HG03103 (cell line): ENCODE measurements at regions not wholly inside any gene's neighbourhood (a gene's known extent, or its start where the extent isn't known, plus 50 kb on each side); places are given as distances from the start of the nearest gene placed in this dataset.
"Not testable (repeated sequence)": the region's sequence is repeated elsewhere in the genome, so short reads cannot be mapped to it uniquely, and the experiment has no call there.

Source experiments
- ATAC-seq: cut with Tn5 transposase; IDR thresholded peaks from one replicate; pipeline ENCODE4 v1.9.1; 2021; ENCODE audit warnings: low read depth; ENCODE audit not compliant: unreplicated experiment

DNA sequence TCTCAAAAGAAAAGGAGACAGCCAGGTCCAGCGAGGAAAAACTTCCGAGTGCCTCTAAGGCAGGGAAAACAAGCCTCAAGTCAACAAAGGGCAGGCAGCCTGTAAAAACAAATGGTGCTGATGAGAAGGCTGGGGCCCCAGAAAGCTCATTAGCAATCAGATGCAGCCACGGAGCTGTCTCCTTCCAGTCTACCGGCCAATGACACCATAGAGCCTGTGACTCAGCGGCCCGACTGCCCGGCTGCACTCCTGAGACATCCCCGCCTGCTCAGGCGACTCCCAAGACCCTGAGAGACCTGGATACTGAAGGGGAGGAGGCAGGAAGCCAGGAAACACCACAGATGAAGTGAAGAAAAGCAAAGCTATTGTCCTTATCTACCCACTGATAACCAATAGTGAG, 120.1 kb upstream of the HDDC2 start:
- ATAC-seq: no peak

DNA sequence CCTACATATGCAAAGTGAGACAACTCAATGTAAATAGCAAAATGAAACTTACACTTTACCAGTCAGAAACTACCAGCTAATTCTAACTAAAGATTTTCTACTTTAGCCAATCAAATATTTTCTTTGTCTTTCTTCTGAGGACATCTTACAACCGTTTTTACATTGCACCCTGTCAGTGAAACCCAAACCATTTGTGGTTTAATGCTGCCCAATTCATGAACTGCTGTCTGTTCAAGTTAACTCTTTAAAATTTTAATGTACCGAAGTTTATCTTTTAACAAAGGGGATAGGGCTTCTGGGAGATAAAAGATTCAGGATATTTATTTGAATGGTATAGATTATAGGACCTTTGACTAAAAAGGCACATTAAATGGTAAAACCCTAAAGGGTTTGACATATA, 121.3 kb upstream of the HDDC2 start:
- no peak for ATAC-seq

- ATAC-seq: no peak
These were observed 130.2 kb upstream of the HDDC2 start for GRCh38 chr6:125431971-125432370.

DNA sequence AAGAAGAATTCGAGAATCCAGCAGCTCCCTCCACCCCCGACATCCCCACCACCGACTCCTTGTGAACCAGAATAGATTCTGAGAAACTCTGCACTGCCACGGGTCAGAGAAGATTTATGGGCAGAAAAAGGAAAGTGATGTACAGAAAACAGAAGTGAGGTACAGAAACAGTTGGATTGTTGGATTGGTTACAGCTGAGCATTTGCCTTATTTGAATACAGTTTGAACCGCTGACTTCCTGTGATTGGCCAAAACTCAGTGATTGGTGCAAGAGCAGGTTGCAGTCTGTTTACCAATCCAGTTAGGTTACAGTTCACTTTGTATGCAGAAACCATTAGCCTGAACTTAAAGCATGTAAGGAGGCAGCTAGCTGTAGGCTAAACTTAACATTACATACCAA, 131.2 kb upstream of the HDDC2 start:
- peak; percentile 71 for ATAC-seq

- ATAC-seq: no peak
These were observed 133.0 kb upstream of the HDDC2 start for GRCh38 chr6:125434760-125435159.

- ATAC-seq: no peak
These were observed 137.7 kb upstream of the HDDC2 start for GRCh38 chr6:125439512-125439911.

DNA sequence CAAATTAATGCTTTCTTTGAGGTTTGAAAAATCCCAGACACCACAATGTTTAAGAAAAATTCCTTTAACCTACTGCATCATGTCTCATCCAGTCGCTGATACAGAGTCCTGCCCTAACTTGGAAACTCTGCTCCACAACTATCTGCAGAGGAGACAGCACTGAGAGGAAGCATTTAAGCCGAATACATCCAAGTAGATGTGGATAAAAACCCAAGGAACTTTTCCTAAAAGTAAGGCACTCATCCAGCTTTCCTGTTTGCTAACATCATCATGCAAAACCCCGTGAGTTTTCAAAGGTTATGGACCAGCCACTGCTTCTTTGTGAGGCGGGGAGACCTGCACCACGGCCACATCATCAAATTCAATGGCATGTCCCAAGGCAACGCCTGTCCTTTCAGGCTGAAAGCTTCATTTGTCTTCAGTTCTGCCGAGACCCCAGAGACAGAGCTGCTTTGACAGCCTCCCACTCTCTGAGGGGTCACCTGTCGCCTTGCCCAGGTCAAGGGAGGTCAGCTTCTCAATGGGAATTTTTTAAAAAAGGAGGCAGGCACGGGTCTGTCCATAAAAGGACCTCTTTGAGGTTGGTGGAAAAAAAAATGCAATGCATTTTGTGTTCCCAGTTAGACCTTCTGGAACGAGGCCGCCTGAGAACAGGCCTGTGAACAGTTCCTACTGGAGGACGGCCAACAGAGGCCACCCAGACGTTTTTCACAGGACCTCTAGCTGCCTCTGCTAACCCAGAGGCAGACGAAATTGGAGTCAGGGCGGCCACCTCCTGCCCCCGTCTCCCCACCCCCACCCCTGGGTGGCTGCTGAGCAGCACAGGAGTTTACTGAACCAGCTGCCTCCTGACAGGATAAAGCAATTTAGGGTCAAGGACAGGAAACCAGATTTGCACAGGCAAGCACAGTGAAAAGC, 142.5 kb upstream of the HDDC2 start:
- ATAC-seq: no peak

- no peak for ATAC-seq
These were observed 143.3 kb upstream of the HDDC2 start for GRCh38 chr6:125445054-125445453.

DNA sequence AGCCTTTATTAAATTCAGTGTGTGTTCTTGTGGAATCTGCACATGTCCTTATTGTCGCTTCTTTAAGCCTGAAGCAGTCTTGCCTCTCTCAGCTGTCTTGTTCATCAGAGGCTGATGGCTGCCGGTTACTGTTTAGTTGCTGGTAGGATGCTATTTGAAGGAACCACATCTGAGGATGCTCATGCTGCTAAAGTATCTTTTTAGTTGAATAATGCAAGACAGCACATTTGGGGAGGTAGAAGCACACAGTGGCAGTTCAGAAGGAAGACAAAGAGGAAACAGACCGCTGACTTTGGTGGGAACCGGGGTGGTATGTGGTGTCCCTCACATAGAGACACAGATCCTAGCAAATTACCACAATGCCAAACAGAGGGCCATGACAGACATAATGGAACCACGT, 144.2 kb upstream of the HDDC2 start:
- ATAC-seq: no peak

GRCh38 chr6:125451750-125452149, 150.0 kb upstream of the HDDC2 start:
- no peak for ATAC-seq

DNA sequence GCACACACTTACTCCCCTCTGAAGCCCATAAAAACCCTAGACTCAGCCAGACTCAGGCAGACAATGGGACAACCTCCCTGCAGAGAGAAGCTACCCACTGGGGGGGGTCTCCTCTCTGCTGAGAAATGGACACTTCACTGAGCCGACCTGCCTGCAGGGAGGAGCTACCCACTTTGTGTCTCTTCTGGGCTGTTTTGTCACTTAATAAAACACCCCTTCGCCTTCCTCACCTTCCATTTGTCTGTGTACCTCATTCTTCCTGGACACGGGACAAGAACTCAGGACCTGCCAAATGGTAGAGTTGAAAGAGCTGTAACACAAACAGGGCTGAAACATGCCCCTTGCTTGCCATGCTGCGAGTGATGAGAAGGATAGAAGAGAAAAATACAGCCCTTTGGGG, 151.7 kb upstream of the HDDC2 start:
- ATAC-seq: no peak

DNA sequence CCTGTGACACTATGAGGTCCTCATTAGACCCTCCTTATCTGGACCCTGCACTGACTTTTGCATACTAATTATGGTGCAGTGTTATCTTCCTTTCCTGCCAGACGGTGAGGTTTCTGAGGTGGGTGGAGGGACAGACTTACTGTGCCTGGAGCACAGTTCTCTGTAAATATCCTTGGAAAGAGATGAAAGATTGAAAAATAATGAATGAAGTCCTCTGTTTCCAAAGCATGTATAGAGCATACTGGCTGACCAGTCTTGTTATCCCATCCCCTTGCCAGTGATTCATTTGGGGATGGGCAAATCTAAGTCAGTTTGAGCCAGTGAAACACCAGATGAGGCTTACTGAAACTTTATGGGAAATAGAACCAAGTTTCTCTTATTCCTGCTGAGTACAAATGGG, 152.6 kb upstream of the HDDC2 start:
- no peak for ATAC-seq

DNA sequence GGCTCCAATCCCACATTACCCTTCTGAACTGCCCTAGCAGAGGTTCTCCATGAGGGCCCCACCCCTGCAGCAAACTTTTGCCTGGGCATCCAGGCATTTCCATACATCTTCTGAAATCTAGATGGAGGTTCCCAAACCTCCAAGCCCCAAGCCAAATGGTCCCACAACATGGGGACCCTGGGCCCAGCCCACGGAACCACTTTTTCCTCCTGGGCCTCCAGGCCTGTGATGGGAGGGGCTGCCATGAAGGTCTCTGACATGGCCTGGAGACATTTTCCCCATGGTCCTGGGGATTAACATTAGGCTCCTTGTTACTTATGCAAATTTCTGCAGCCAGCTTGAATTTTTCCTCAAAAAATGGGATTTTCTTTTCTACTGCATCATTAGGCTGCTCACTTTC, 156.7 kb upstream of the HDDC2 start:
- ATAC-seq: not testable (repeated sequence)

- ATAC-seq: not testable (repeated sequence)
These were observed 163.6 kb upstream of the HDDC2 start for GRCh38 chr6:125465332-125465731.

- no peak for ATAC-seq
These were observed 168.1 kb upstream of the HDDC2 start for GRCh38 chr6:125469915-125470314.

GRCh38 chr6:125471667-125472066, 169.9 kb upstream of the HDDC2 start:
- no peak for ATAC-seq

- ATAC-seq: no peak
These were observed 172.3 kb upstream of the HDDC2 start for GRCh38 chr6:125474061-125474460.

DNA sequence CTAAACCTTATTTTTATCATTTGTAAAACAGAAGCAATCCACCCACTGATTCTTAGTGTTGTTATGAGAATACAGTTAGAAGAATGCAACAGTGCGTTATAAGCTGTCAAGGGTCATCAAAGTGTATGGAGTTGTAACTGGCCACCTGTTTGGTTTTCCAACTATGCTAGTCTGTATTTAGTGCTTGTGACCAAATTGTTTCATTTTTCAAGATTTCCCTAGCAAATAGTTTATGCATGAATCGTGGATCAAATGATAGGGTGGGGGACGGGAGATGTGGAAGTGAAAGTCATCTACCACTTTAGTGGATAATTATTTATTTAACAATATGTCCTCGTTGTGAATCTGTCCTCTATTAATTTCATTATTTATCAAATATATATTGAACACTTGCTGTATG, 175.4 kb upstream of the HDDC2 start:
- no peak for ATAC-seq

DNA sequence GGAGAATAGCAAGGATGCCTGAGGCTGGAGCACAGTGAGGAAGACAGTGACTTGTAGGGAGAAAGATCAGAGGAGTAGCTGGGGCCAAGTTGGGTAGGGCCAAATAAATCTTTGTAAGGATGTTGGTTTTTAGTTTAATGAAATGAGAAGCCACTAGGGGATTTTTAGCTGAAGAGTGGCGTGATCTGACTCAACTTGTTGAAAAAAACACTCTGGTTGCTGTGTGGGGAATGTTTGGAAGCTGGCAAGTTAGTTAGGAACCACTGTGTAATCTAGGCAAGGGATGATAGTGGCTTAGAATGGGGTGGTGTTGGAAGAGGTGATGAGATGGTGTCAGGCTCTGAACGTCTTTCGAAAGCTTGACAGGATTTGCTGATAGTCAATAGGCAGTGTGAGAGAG, 176.1 kb upstream of the HDDC2 start:
- ATAC-seq: no peak

DNA sequence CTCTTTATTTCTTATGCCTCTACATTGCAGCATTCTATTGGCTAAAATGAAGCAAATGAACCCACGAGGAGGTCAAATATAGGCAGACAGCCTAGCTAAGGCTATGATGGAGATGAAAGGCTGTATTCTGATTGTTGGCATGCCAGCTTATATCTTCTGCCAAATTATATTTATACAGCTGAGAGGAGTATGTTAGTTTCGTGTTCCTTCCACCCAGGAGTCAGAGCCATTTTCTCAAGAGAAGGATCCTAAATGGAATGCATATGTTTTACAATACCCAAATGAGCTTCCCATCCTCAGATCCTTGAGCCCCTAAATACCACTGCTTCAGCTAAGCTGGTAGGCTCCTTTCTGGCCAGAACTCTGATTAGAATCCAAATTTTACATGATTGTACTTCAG, 178.4 kb upstream of the HDDC2 start:
- no peak for ATAC-seq

DNA sequence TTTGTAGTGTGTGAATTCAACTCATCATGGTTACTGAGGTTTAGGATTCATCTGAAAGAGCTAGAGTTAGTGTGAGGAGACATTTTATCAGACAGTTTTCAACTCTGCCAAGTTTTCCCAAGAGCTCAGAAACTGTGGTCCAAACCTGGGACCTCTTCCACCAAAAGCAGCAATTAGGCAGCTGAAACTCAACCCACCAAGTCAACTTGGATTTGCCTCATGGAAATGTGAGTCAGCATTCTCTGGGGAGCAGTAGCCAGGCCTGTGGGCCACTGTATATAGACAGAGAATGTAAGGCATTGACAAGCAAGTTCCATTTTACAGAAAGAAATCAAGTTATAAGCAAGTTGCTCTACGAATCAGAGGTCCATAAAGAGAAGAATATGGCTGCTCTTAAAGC, 178.8 kb upstream of the HDDC2 start:
- ATAC-seq: no peak

- ATAC-seq: no peak
These were observed 179.3 kb upstream of the HDDC2 start for GRCh38 chr6:125481056-125481455.

DNA sequence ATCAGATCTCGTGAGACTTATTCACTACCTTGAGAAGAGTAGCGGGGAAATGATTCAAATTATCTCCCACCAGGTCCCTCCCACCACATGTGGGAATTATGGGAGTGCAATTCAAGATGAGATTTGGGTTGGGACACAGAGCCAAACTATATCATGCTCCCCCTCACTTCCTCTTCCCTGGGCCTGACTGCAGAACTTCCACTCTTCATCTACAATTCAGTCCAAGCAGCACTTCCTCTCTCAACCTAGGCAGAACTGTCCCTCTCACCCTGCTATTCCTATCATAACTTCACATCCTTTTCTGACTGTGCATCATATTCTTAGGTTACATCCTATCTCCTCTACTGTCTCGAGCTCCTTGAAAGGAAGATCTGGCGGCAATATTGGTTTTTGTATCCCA, 184.0 kb upstream of the HDDC2 start:
- ATAC-seq: no peak
